GM12878 (cell line): ENCODE measurements at regions not wholly inside any gene's neighbourhood (a gene's known extent, or its start where the extent isn't known, plus 50 kb on each side); places are given as distances from the start of the nearest gene placed in this dataset.

Experiments
- ATAC-seq: fragments of 200-7000 bp; cut with Tn5 transposase; 3 replicates; pipeline ENCODE4 v1.9.1; 2020; ENCODE audit warnings: mild to moderate bottlenecking, moderate library complexity
- BruUV-seq: library from RNA; stranded (reverse); fragments of 400-500 nt; replicated peaks from 2 replicates; lab custom pipeline; 2021; lab: Mats Ljungman, UMichigan
- CTCF ChIA-PET: fragments of 300-600 bp; sonication (Branson Sonifier 250); formaldehyde crosslinking; extraction: SDS; loops from one replicate; lab custom pipeline; 2021; ENCODE audit warnings: inconsistent platforms; lab: Yijun Ruan, JAX
- POLR2A ChIA-PET: fragments of 350-600 bp; formaldehyde crosslinking; extraction: SDS; loops from one replicate; lab custom pipeline; 2021; ENCODE audit warnings: inconsistent platforms; lab: Charles Lee
- RAD21 ChIA-PET: fragments of 300-600 bp; sonication (Branson Sonifier 250); formaldehyde crosslinking; loops from one replicate; lab custom pipeline; 2023; ENCODE audit warnings: antibody characterized with exemption; ENCODE audit not compliant: unreplicated experiment; lab: Charles Lee
- SMC1A ChIA-PET: fragments of 300-600 bp; sonication (Branson Sonifier 250); formaldehyde crosslinking; loops from one replicate; lab custom pipeline; 2023; ENCODE audit not compliant: unreplicated experiment, uncharacterized antibody; lab: Charles Lee
- DNase-seq: peaks from one replicate; pipeline ENCODE4 v3.0.0-alpha.2; 2011; ENCODE audit warnings: low read depth, low spot score
- FAIRE-seq: peaks from 3 replicates; lab custom pipeline; 2011; peaks lifted over from hg19 to GRCh38; lab: Jason Lieb, UNC
- H2AFZ ChIP-seq: 2 replicates; pipeline ENCODE4 v1.6.0; 2011; ENCODE audit warnings: low read depth, low read length, control low read depth; ENCODE audit not compliant: control insufficient read depth
- H3K27ac ChIP-seq: 2 replicates; pipeline ENCODE4 v1.5.1; 2011; ENCODE audit warnings: control low read depth; ENCODE audit not compliant: control insufficient read depth, insufficient read depth
- H3K27me3 ChIP-seq, 2 experiments: replicated peaks in 1 of 2; 2 replicates each; pipeline versions ENCODE4 v1.6.0 to v1.6.1; 2011; ENCODE audit warnings: low read length in 1 of 2; ENCODE audit not compliant: control insufficient read depth in 2 of 2, insufficient read depth in 2 of 2
- H3K36me3 ChIP-seq, 2 experiments: 2 replicates each; pipeline ENCODE4 v1.5.1; 2011; ENCODE audit warnings: low read length in 1 of 2; ENCODE audit not compliant: control insufficient read depth in 2 of 2, insufficient read depth in 2 of 2
- H3K4me1 ChIP-seq: 2 replicates; pipeline ENCODE4 v1.6.1; 2011; ENCODE audit warnings: mild to moderate bottlenecking, low read length, moderate library complexity, mixed read lengths; ENCODE audit not compliant: control insufficient read depth, insufficient read depth
- H3K4me2 ChIP-seq: 2 replicates; pipeline ENCODE4 v1.6.0; 2011; ENCODE audit warnings: control low read depth; ENCODE audit not compliant: control insufficient read depth, insufficient read depth
- H3K4me3 ChIP-seq: fragments of 200-600 bp; sonication (generic); 2 replicates; pipeline ENCODE4 v1.5.1; 2016
- H3K79me2 ChIP-seq: 2 replicates; pipeline ENCODE4 v1.6.0; 2011; ENCODE audit warnings: low read length; ENCODE audit not compliant: control insufficient read depth, insufficient read depth
- H3K9ac ChIP-seq: 2 replicates; pipeline ENCODE4 v1.8.0; 2011; ENCODE audit warnings: low read length, control low read depth, mixed read lengths; ENCODE audit not compliant: control insufficient read depth, insufficient read depth
- H3K9me3 ChIP-seq: replicated peaks from 3 replicates; pipeline ENCODE4 v1.5.1; 2011; ENCODE audit warnings: mild to moderate bottlenecking, low read length; ENCODE audit not compliant: control insufficient read depth, insufficient read depth
- H4K20me1 ChIP-seq: 2 replicates; pipeline ENCODE4 v1.6.0; 2011; ENCODE audit not compliant: control insufficient read depth, insufficient read depth
- BHLHE40 ChIP-seq, 2 experiments: fragments of 450-650 bp in 1 of 2; IDR thresholded peaks; 2 replicates each; pipeline ENCODE4 v1.6.1; 2011 to 2017; ENCODE audit warnings: low read depth in 2 of 2, borderline replicate concordance in 1 of 2, improper control_type of control experiment in 1 of 2, low read length in 1 of 2, mild to moderate bottlenecking in 1 of 2
- E4F1 ChIP-seq: fragments of 450-650 bp; IDR thresholded peaks from 2 replicates; pipeline ENCODE4 v1.6.1; 2018; ENCODE audit warnings: borderline replicate concordance, mild to moderate bottlenecking; ENCODE audit not compliant: partially characterized antibody
- IRF5 ChIP-seq: fragments of 450-650 bp; IDR thresholded peaks from 2 replicates; pipeline ENCODE4 v1.6.1; 2017; ENCODE audit warnings: borderline replicate concordance
- NRF1 ChIP-seq: conservative IDR thresholded peaks from 2 replicates; pipeline ENCODE4 v1.6.1; 2011; ENCODE audit warnings: mild to moderate bottlenecking, low read depth, low read length, improper control_type of control experiment
- PAX8 ChIP-seq: fragments of 450-650 bp; IDR thresholded peaks from 2 replicates; pipeline ENCODE4 v1.6.1; 2017; ENCODE audit warnings: mild to moderate bottlenecking, moderate library complexity
- POLR2AphosphoS2 ChIP-seq: IDR thresholded peaks from 2 replicates; pipeline ENCODE4 v1.6.1; 2011; ENCODE audit warnings: low read depth, mild to moderate bottlenecking, low read length, improper control_type of control experiment, moderate library complexity
- WGBS: methylation state at CpG from one replicate; pipeline ENCODE4 v1.1.6; 2016; ENCODE audit warnings: low lambda C conversion rate; ENCODE audit not compliant: insufficient replicate concordance, insufficient coverage; ENCODE audit errors: missing lambda C conversion rate; 5-methylcytosine and 5-hydroxymethylcytosine counted together
- in situ Hi-C: fragments of 300-500 bp; cut with MboI; formaldehyde crosslinking; loops from 9 replicates; pipeline ENCODE4 v1.14.3; 2018; ENCODE audit warnings: mixed read lengths
- intact Hi-C: fragments of 100-400 bp; cut with micrococcal nuclease; formaldehyde crosslinking; loops from one replicate; pipeline ENCODE4 v1.14.2; 2022; ENCODE audit not compliant: unreplicated experiment

- Histone ChIP-seq H3K27ac (no peak overlapping the region), H3K36me3 (no peaks in the 10 kb centered on the region), H3K79me2 (no peaks in the 10 kb centered on the region), H3K4me3 (no peak overlapping the region), H3K9ac (no peak overlapping the region), H2AFZ (no peak overlapping the region), H3K9me3 (no peaks in the 10 kb centered on the region), H3K4me1 (no peaks in the 10 kb centered on the region), H3K27me3 (no peaks in the 10 kb centered on the region), H3K4me2 (no peak overlapping the region), H4K20me1 (no peaks in the 10 kb centered on the region)
- WGBS: 10% methylated on average over 3 of the region's 3 CpGs
- no peak for DNase-seq
- intact Hi-C loops (no loop called here), in situ Hi-C loops (no loop called here)
- ChIA-PET CTCF (interaction anchor here (1.2 to 2.3 kb wide), 2 partner anchors 10 kb away, joined by 6 to 8 read pairs; no protein-coding TSS in a partner anchor), RAD21 (no interaction called here), POLR2A (no interaction called here), SMC1A (interaction anchor here (0.6 to 1.3 kb wide), 3 partner anchors 10 to 977 kb away, joined by 3 read pairs; no protein-coding TSS in a partner anchor)
- BruUV-seq: no TSS peak
- ATAC-seq: no peak
- TF ChIP-seq BHLHE40 (IDR thresholded peaks at IDR 0.05; ENCODE audit: borderline replicate concordance in 1 of 2, low read depth in 2 of 2, low read length in 1 of 2) (no peak), POLR2AphosphoS2 (no peak)
- no peak for FAIRE-seq
Measured at GRCh38 chr18:64872710-64873458, 724.0 kb upstream of the LINC00305 start.

- ATAC-seq: no peak
- no peak overlapping the region for H2AFZ ChIP-seq
- H3K36me3 ChIP-seq: no peaks in the 10 kb centered on the region
- SMC1A ChIA-PET: no interaction called here
- H4K20me1 ChIP-seq: no peaks in the 10 kb centered on the region
- CTCF ChIA-PET: no interaction called here
- no peak for DNase-seq
- H3K9me3 ChIP-seq: no peaks in the 10 kb centered on the region
- H3K79me2 ChIP-seq: no peaks in the 10 kb centered on the region
- H3K4me1 ChIP-seq: no peaks in the 10 kb centered on the region
- H3K4me2 ChIP-seq: no peak overlapping the region
- POLR2A ChIA-PET: no interaction called here
- WGBS: 5% methylated on average over 1 of the region's 1 CpG
- H3K27me3 ChIP-seq: no peaks in the 10 kb centered on the region
- in situ Hi-C loops: no loop called here
- FAIRE-seq: no peak
- intact Hi-C loops: no loop called here
- H3K9ac ChIP-seq: no peak overlapping the region
- TF ChIP-seq IRF5 (no peak), E4F1 (no peak), NRF1 (no peak), PAX8 (no peak)
- H3K4me3 ChIP-seq: no peak overlapping the region
- no peak overlapping the region for H3K27ac ChIP-seq
- RAD21 ChIA-PET: no interaction called here
- BruUV-seq: no TSS peak
Measured at GRCh38 chr18:64854112-64854511, 705.2 kb upstream of the LINC00305 start.
